Upper lobe of left lung (tissue), 4 donors: ENCODE measurements at regions not wholly inside any gene's neighbourhood (a gene's known extent, or its start where the extent isn't known, plus 50 kb on each side); places are given as distances from the start of the nearest gene placed in this dataset.
"Not testable (repeated sequence)": the region's sequence is repeated elsewhere in the genome, so short reads cannot be mapped to it uniquely, and the experiment has no call there.

Source experiments
- CTCF ChIP-seq, 6 experiments: fragments of 450-650 bp in 4 of 6; fragments of 200-600 bp in 2 of 6; sonication (generic) in 2 of 6; IDR thresholded peaks; one replicate each; pipeline ENCODE4 v1.5.1; 2016 to 2019; ENCODE audit warnings: antibody characterized with exemption in 6 of 6
- POLR2A ChIP-seq, 4 donors: fragments of 450-650 bp; IDR thresholded peaks; one replicate each; pipeline ENCODE4 v1.5.1; 2016 to 2017; ENCODE audit warnings: antibody characterized with exemption in 4 of 4, mild to moderate bottlenecking in 2 of 4

GRCh38 chr9:66046992-66047391, 310.0 kb downstream of the FOXD4L4 start:
- TF ChIP-seq CTCF, POLR2A (IDR thresholded peaks at IDR 0.05): not testable (repeated sequence)
